Muscle layer of duodenum (tissue), 2 donors: ENCODE measurements at regions not wholly inside any gene's neighbourhood (a gene's known extent, or its start where the extent isn't known, plus 50 kb on each side); places are given as distances from the start of the nearest gene placed in this dataset.

Experiments used
- H3K27ac ChIP-seq: one replicate; pipeline ENCODE4 v1.7.0; 2013; ENCODE audit warnings: mild to moderate bottlenecking, low read length
- H3K27me3 ChIP-seq: one replicate; pipeline ENCODE4 v1.7.0; 2013; ENCODE audit warnings: low read depth, mild to moderate bottlenecking, control low read depth, low read length
- H3K36me3 ChIP-seq, 2 donors: one replicate each; pipeline ENCODE4 v1.7.0; 2013; ENCODE audit warnings: low read length in 2 of 2, control low read depth in 1 of 2, mild to moderate bottlenecking in 1 of 2; ENCODE audit not compliant: insufficient read depth in 2 of 2, control insufficient read depth in 1 of 2
- H3K4me1 ChIP-seq, 2 donors: one replicate each; pipeline ENCODE4 v1.7.0; 2013; ENCODE audit warnings: low read length in 2 of 2, mild to moderate bottlenecking in 2 of 2, control low read depth in 1 of 2, moderate library complexity in 1 of 2; ENCODE audit not compliant: insufficient read depth in 2 of 2, control insufficient read depth in 1 of 2
- H3K4me3 ChIP-seq, 2 donors: one replicate each; pipeline ENCODE4 v1.7.0; 2013; ENCODE audit warnings: low read length in 2 of 2, low read depth in 1 of 2, mild to moderate bottlenecking in 1 of 2
- H3K9me3 ChIP-seq, 2 donors: one replicate each; pipeline ENCODE4 v1.7.0; 2013; ENCODE audit warnings: low read length in 2 of 2, control low read depth in 1 of 2, mild to moderate bottlenecking in 1 of 2; ENCODE audit not compliant: control insufficient read depth in 1 of 2
- donor health status: healthy.

- H3K9me3 ChIP-seq = no peaks in the 10 kb centered on the region
- no peak overlapping the region for H3K4me3 ChIP-seq
- no peak overlapping the region for H3K27ac ChIP-seq
- H3K27me3 ChIP-seq = no peaks in the 10 kb centered on the region
- no peaks in the 10 kb centered on the region for H3K4me1 ChIP-seq
- peaks cover 0 to 5% of the 10 kb centered on the region in 2 donors for H3K36me3 ChIP-seq
These were observed 212.2 kb downstream of the PCSK1 start for GRCh38 chr5:96220610-96221390.

- H3K27ac ChIP-seq = no peak overlapping the region
- H3K9me3 ChIP-seq = no peaks in the 10 kb centered on the region
- no peak overlapping the region for H3K4me3 ChIP-seq
- peaks cover 0 to 5% of the 10 kb centered on the region in 2 donors for H3K36me3 ChIP-seq
- no peaks in the 10 kb centered on the region for H3K4me1 ChIP-seq
- H3K27me3 ChIP-seq = no peaks in the 10 kb centered on the region
These were observed 213.3 kb downstream of the PCSK1 start for GRCh38 chr5:96219580-96220281.

- H3K4me3 ChIP-seq = no peak overlapping the region
- H3K36me3 ChIP-seq = peaks cover 0 to 5% of the 10 kb centered on the region in 2 donors
- no peak overlapping the region for H3K27ac ChIP-seq
- no peaks in the 10 kb centered on the region for H3K9me3 ChIP-seq
- no peaks in the 10 kb centered on the region for H3K27me3 ChIP-seq
- H3K4me1 ChIP-seq = no peaks in the 10 kb centered on the region
These were observed 214.4 kb downstream of the PCSK1 start for GRCh38 chr5:96218653-96219052.

- Histone ChIP-seq H3K27me3 (no peaks in the 10 kb centered on the region), H3K4me1 (no peaks in the 10 kb centered on the region), H3K36me3 (no peaks in the 10 kb centered on the region), H3K9me3 (no peaks in the 10 kb centered on the region), H3K27ac (no peak overlapping the region), H3K4me3 (no peak overlapping the region)
These were observed 218.4 kb downstream of the PCSK1 start for GRCh38 chr5:96214442-96215197.

- Histone ChIP-seq H3K4me3 (no peak overlapping the region), H3K9me3 (peaks cover 0 to 27% of the 10 kb centered on the region in 2 donors), H3K27me3 (no peaks in the 10 kb centered on the region), H3K4me1 (no peaks in the 10 kb centered on the region), H3K27ac (no peak overlapping the region), H3K36me3 (no peaks in the 10 kb centered on the region)
These were observed 223.2 kb downstream of the PCSK1 start for GRCh38 chr5:96209829-96210228.

GRCh38 chr5:96207420-96207819, 225.6 kb downstream of the PCSK1 start:
- Histone ChIP-seq H3K4me1 (no peaks in the 10 kb centered on the region), H3K4me3 (no peak overlapping the region), H3K27me3 (no peaks in the 10 kb centered on the region), H3K27ac (no peak overlapping the region), H3K36me3 (no peaks in the 10 kb centered on the region), H3K9me3 (peaks cover 0 to 27% of the 10 kb centered on the region in 2 donors)

- Histone ChIP-seq H3K27ac (no peak overlapping the region), H3K27me3 (no peaks in the 10 kb centered on the region), H3K36me3 (no peaks in the 10 kb centered on the region), H3K4me1 (peaks cover 0 to 4% of the 10 kb centered on the region in 2 donors), H3K4me3 (no peak overlapping the region), H3K9me3 (peaks cover 0 to 22% of the 10 kb centered on the region in 2 donors)
These were observed 229.3 kb downstream of the PCSK1 start for GRCh38 chr5:96203761-96204160.

- no peak overlapping the region for H3K4me3 ChIP-seq
- peaks cover 0 to 4% of the 10 kb centered on the region in 2 donors for H3K4me1 ChIP-seq
- H3K27ac ChIP-seq = no peak overlapping the region
- peaks cover 0 to under 1% of the 10 kb centered on the region in 2 donors for H3K9me3 ChIP-seq
- H3K27me3 ChIP-seq = no peaks in the 10 kb centered on the region
- H3K36me3 ChIP-seq = no peaks in the 10 kb centered on the region
These were observed 231.5 kb downstream of the PCSK1 start for GRCh38 chr5:96201503-96201902.

GRCh38 chr5:96200641-96201040, 232.4 kb downstream of the PCSK1 start:
- Histone ChIP-seq H3K4me3 (no peak overlapping the region), H3K9me3 (no peaks in the 10 kb centered on the region), H3K27me3 (no peaks in the 10 kb centered on the region), H3K4me1 (peaks cover 0 to 4% of the 10 kb centered on the region in 2 donors), H3K36me3 (no peaks in the 10 kb centered on the region), H3K27ac (no peak overlapping the region)

- H3K9me3 ChIP-seq = no peaks in the 10 kb centered on the region
- H3K4me3 ChIP-seq = no peak overlapping the region
- peaks cover 0 to 4% of the 10 kb centered on the region in 2 donors for H3K4me1 ChIP-seq
- H3K27me3 ChIP-seq = no peaks in the 10 kb centered on the region
- no peak overlapping the region for H3K27ac ChIP-seq
- no peaks in the 10 kb centered on the region for H3K36me3 ChIP-seq
These were observed 233.3 kb downstream of the PCSK1 start for GRCh38 chr5:96199713-96200183.
